ENCODE measurements at regions not wholly inside any gene's neighbourhood (a gene's known extent, or its start where the extent isn't known, plus 50 kb on each side); places are given as distances from the start of the nearest gene placed in this dataset.

- no peak overlapping the region for H3K4me3 ChIP-seq
- no peaks in the 10 kb centered on the region for H3K9me3 ChIP-seq
- no peaks in the 10 kb centered on the region for H3K27me3 ChIP-seq (replicated peaks; ENCODE audit: insufficient read depth)
- intact Hi-C loops (cut with DNase I): no loop called here
- no peak for DNase-seq (ENCODE audit: low spot score)
- H3K4me1 ChIP-seq (replicated peaks): no peaks in the 10 kb centered on the region
- no peak for TF ChIP-seq POLR2AphosphoS5 (IDR thresholded peaks at IDR 0.05)
- TF ChIP-seq CTCF (IDR thresholded peaks at IDR 0.05): no peak
- TF ChIP-seq POLR2A (IDR thresholded peaks at IDR 0.05): no peak
- no peak overlapping the region for H3K27ac ChIP-seq
- H3K36me3 ChIP-seq: no peaks in the 10 kb centered on the region
- 92% methylated on average over 7 of the region's 7 CpGs for WGBS
Observed at GRCh38 chr4:135269125-135269890, 1067.7 kb upstream of the PABPC4L start.

- Histone ChIP-seq H3K9me3 (no peaks in the 10 kb centered on the region), H3K4me1 (replicated peaks) (no peaks in the 10 kb centered on the region), H3K4me3 (no peak overlapping the region), H3K27ac (no peak overlapping the region), H3K36me3 (no peaks in the 10 kb centered on the region), H3K27me3 (replicated peaks; ENCODE audit: insufficient read depth) (no peaks in the 10 kb centered on the region)
- intact Hi-C loops (cut with DNase I): no loop called here
- DNase-seq (ENCODE audit: low spot score): no peak
- TF ChIP-seq POLR2AphosphoS5 (IDR thresholded peaks at IDR 0.05) (no peak), POLR2A (IDR thresholded peaks at IDR 0.05) (no peak), CTCF (IDR thresholded peaks at IDR 0.05) (no peak)
- 68% methylated on average over 3 of the region's 3 CpGs for WGBS
Observed at GRCh38 chr4:135268369-135268768, 1066.8 kb upstream of the PABPC4L start.

GRCh38 chr4:135267148-135267865 is 1065.7 kb upstream of the PABPC4L start:
- Histone ChIP-seq H3K36me3 (no peaks in the 10 kb centered on the region), H3K27ac (no peak overlapping the region), H3K27me3 (replicated peaks; ENCODE audit: insufficient read depth) (no peaks in the 10 kb centered on the region), H3K4me3 (no peak overlapping the region), H3K9me3 (no peaks in the 10 kb centered on the region), H3K4me1 (replicated peaks) (no peaks in the 10 kb centered on the region)
- no peak for DNase-seq (ENCODE audit: low spot score)
- 34% methylated on average over 13 of the region's 13 CpGs for WGBS
- TF ChIP-seq POLR2A (IDR thresholded peaks at IDR 0.05) (no peak), POLR2AphosphoS5 (IDR thresholded peaks at IDR 0.05) (no peak), CTCF (IDR thresholded peaks at IDR 0.05) (no peak)
- intact Hi-C loops (cut with DNase I): no loop called here

DNA sequence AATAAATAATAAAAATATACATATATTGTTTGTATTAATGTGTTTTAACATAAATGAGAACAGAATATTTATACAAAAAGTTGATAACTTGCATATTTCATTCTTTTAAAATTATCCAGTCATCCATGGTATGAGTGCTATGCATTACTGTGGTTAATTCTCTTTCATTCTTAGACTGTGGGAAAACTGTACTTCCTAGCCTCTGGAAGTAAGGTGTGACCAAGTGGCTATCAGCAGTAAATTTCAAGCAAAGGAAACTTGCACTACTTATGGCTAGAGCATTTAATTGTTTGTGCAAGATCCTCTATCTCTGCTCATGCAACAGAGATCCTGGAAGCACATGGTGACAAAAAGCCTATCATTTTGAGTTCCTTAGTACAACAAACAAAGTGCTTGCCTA is 1054.5 kb upstream of the PABPC4L start:
- Histone ChIP-seq H3K27me3 (replicated peaks; ENCODE audit: insufficient read depth) (no peaks in the 10 kb centered on the region), H3K4me3 (no peak overlapping the region), H3K36me3 (no peaks in the 10 kb centered on the region), H3K4me1 (replicated peaks) (no peaks in the 10 kb centered on the region), H3K27ac (no peak overlapping the region), H3K9me3 (no peaks in the 10 kb centered on the region)
- no peak for TF ChIP-seq POLR2AphosphoS5 (IDR thresholded peaks at IDR 0.05)
- no peak for TF ChIP-seq POLR2A (IDR thresholded peaks at IDR 0.05)
- TF ChIP-seq CTCF (IDR thresholded peaks at IDR 0.05): no peak
- intact Hi-C loops (cut with DNase I): no loop called here
- no peak for DNase-seq (ENCODE audit: low spot score)

- Histone ChIP-seq H3K9me3 (no peaks in the 10 kb centered on the region), H3K4me3 (no peak overlapping the region), H3K36me3 (no peaks in the 10 kb centered on the region), H3K27ac (no peak overlapping the region), H3K4me1 (replicated peaks) (no peaks in the 10 kb centered on the region), H3K27me3 (replicated peaks; ENCODE audit: insufficient read depth) (no peaks in the 10 kb centered on the region)
- DNase-seq (ENCODE audit: low spot score): no peak
- WGBS: 68% methylated on average over 1 of the region's 1 CpG
- TF ChIP-seq POLR2AphosphoS5 (IDR thresholded peaks at IDR 0.05): no peak
- no peak for TF ChIP-seq POLR2A (IDR thresholded peaks at IDR 0.05)
- TF ChIP-seq CTCF (IDR thresholded peaks at IDR 0.05): no peak
- intact Hi-C loops (cut with DNase I): no loop called here
Observed at GRCh38 chr4:135250040-135250439, 1048.5 kb upstream of the PABPC4L start.

All from prostate gland (tissue), 2 donors.